Skeletal muscle tissue (tissue), 3 donors: ENCODE measurements at regions not wholly inside any gene's neighbourhood (a gene's known extent, or its start where the extent isn't known, plus 50 kb on each side); places are given as distances from the start of the nearest gene placed in this dataset.

Source experiments
- H3K27ac ChIP-seq: one replicate; pipeline ENCODE4 v1.7.0; 2013; ENCODE audit warnings: mild to moderate bottlenecking, low read depth, low read length, inconsistent platforms
- H3K27me3 ChIP-seq, 3 donors: one replicate each; pipeline ENCODE4 v1.7.0; 2013; ENCODE audit warnings: low read length in 3 of 3; ENCODE audit not compliant: control insufficient read depth in 3 of 3, insufficient read depth in 3 of 3
- H3K36me3 ChIP-seq, 3 donors: one replicate each; pipeline ENCODE4 v1.7.0; 2013; ENCODE audit warnings: low read length in 3 of 3; ENCODE audit not compliant: control insufficient read depth in 3 of 3, insufficient read depth in 3 of 3
- H3K4me1 ChIP-seq, 3 donors: one replicate each; pipeline ENCODE4 v1.7.0; 2013; ENCODE audit warnings: low read length in 3 of 3, mild to moderate bottlenecking in 3 of 3; ENCODE audit not compliant: control insufficient read depth in 3 of 3, insufficient read depth in 3 of 3
- H3K4me3 ChIP-seq, 3 donors: one replicate each; pipeline ENCODE4 v1.7.0; 2013; ENCODE audit warnings: low read length in 3 of 3
- H3K9ac ChIP-seq, 3 donors: one replicate each; pipeline ENCODE4 v1.7.0; 2013; ENCODE audit warnings: low read length in 3 of 3, mild to moderate bottlenecking in 3 of 3, moderate library complexity in 2 of 3, low read depth in 1 of 3
- H3K9me3 ChIP-seq, 3 donors: one replicate each; pipeline ENCODE4 v1.7.0; 2013; ENCODE audit warnings: low read length in 3 of 3; ENCODE audit not compliant: control insufficient read depth in 3 of 3
- donor health status: Osteomylitis.

DNA sequence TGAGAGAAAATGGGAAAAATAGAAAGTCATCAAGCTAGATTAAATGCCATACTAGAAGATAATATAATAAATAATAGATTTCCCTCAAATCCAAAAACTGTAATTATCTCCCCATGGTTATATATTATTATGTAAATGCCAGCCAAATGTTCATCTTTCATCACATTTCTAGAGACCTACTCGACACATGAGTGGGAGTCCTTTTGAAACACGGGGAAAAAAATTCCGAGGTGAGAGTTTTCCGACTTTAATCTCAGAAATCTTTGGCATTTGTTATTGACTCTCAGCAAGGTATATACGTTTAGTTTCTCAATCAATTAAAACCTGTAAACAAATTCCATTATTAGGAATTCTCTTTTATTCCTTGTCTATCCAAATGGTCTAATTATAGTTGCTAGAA lies 465.4 kb upstream of the SMIM31 start:
- H3K27me3 ChIP-seq, result no peaks in the 10 kb centered on the region
- no peak overlapping the region for H3K9ac ChIP-seq
- no peaks in the 10 kb centered on the region for H3K4me1 ChIP-seq
- no peak overlapping the region for H3K4me3 ChIP-seq
- no peaks in the 10 kb centered on the region for H3K36me3 ChIP-seq
- H3K27ac ChIP-seq, result no peak overlapping the region
- H3K9me3 ChIP-seq, result no peaks in the 10 kb centered on the region

DNA sequence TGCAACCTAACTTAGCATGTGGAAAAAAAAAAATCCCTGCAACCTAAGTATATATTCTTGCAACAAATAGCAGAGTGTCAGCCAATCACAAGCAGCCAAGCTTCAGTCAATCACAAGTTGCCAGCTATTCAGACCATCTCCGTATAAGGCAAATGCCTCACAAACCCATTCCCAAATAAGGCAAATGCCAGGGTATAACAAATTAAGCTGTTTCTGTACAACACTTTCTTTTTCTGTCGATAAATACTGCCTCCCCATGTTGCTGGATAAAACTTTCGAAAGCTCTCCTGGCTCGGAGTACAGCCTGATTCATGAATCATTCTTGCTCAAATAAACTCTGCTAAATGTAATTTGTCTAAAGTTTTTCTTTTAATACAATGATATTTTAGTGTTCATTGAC lies 460.7 kb upstream of the SMIM31 start:
- no peaks in the 10 kb centered on the region for H3K9me3 ChIP-seq
- H3K4me1 ChIP-seq, result no peaks in the 10 kb centered on the region
- no peaks in the 10 kb centered on the region for H3K27me3 ChIP-seq
- no peaks in the 10 kb centered on the region for H3K36me3 ChIP-seq
- H3K27ac ChIP-seq, result no peak overlapping the region
- no peak overlapping the region for H3K9ac ChIP-seq
- H3K4me3 ChIP-seq, result no peak overlapping the region

DNA sequence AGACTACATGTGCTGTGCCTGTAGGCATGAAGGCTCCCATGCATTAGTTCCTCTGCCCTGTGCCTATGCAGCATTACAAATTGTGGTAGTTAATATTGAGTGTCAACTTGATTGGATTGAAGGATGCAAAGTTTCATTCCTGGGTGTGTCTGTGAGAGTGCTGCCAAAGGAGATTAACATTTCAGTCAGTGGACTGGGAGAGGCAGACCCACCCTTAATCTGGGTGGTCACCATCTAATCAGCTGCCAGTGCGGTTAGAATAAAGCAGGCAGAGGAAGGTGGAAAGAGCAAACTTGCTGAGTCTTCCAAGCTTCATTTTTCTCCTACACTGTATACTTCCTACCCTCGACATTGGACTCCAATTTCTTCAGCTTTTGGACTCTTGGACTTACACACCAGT lies 460.2 kb upstream of the SMIM31 start:
- no peaks in the 10 kb centered on the region for H3K4me1 ChIP-seq
- H3K9me3 ChIP-seq, result no peaks in the 10 kb centered on the region
- H3K4me3 ChIP-seq, result no peak overlapping the region
- no peaks in the 10 kb centered on the region for H3K36me3 ChIP-seq
- no peaks in the 10 kb centered on the region for H3K27me3 ChIP-seq
- no peak overlapping the region for H3K9ac ChIP-seq
- no peak overlapping the region for H3K27ac ChIP-seq

DNA sequence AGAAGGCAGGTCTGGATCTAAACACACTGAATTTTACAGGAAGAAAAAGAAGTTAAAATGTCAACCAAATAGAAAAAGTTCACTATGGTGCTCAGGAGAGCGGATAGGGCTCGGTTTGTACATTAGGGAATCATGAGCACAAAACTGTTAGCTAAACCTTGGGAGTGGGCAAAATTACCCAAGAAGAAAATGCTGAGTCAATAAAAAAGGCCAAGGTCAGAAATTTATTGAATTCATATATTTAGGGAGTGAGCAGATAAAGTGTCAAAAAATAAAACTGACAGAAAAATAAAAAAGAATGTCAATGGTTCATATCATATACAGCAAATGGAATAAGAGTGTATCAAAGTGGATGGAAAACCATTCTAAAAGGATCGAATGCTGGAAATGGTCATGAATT lies 452.5 kb upstream of the SMIM31 start:
- H3K27me3 ChIP-seq, result no peaks in the 10 kb centered on the region
- H3K9me3 ChIP-seq, result no peaks in the 10 kb centered on the region
- no peak overlapping the region for H3K27ac ChIP-seq
- no peaks in the 10 kb centered on the region for H3K36me3 ChIP-seq
- H3K4me3 ChIP-seq, result no peak overlapping the region
- no peaks in the 10 kb centered on the region for H3K4me1 ChIP-seq
- no peak overlapping the region for H3K9ac ChIP-seq

DNA sequence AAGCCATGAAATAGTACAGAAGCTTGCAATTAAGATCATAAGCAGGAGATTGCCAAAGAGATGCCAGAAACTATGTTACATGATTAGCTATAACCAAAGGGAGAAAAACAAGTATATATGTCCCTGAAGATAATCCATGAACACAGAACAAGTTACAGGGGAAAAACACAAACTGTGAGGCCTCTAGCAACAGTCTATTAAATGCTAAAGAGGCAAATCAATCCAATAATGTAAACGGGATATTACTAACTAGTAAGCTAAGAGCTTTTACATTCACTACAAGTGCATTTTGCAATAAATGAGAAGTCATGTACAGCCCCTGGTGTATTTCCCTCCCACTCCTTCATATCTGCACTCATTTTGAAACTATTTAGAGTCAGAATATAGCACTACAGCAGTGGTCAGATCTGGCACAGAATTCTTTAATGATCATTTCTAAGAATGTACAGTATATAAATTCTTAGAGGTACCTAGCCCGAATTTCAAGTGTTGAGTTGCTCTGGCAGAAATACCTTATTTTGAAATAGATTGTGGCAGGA lies 449.8 kb upstream of the SMIM31 start:
- H3K9me3 ChIP-seq, result no peaks in the 10 kb centered on the region
- no peak overlapping the region for H3K27ac ChIP-seq
- no peaks in the 10 kb centered on the region for H3K4me1 ChIP-seq
- H3K9ac ChIP-seq, result no peak overlapping the region
- no peak overlapping the region for H3K4me3 ChIP-seq
- no peaks in the 10 kb centered on the region for H3K36me3 ChIP-seq
- H3K27me3 ChIP-seq, result no peaks in the 10 kb centered on the region

DNA sequence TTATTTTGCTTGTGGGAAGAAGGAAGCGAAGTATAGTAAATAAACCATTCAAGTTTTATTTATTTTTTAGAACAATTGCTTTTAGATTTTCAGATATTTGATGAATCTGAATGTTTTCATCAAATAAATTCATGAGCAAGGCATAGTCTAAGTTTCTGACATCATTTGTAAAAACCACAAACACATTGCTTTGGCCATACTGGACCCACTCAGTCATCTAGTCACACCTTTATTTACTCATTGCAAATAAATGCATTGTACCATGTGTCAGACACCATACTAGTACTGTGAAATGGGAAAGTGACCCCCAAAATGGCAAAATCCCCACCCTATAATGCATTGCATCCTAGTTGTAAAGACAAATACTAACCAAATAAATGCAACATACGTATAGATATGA lies 449.1 kb upstream of the SMIM31 start:
- no peaks in the 10 kb centered on the region for H3K9me3 ChIP-seq
- no peaks in the 10 kb centered on the region for H3K4me1 ChIP-seq
- H3K4me3 ChIP-seq, result no peak overlapping the region
- H3K36me3 ChIP-seq, result no peaks in the 10 kb centered on the region
- no peaks in the 10 kb centered on the region for H3K27me3 ChIP-seq
- H3K27ac ChIP-seq, result no peak overlapping the region
- H3K9ac ChIP-seq, result no peak overlapping the region

DNA sequence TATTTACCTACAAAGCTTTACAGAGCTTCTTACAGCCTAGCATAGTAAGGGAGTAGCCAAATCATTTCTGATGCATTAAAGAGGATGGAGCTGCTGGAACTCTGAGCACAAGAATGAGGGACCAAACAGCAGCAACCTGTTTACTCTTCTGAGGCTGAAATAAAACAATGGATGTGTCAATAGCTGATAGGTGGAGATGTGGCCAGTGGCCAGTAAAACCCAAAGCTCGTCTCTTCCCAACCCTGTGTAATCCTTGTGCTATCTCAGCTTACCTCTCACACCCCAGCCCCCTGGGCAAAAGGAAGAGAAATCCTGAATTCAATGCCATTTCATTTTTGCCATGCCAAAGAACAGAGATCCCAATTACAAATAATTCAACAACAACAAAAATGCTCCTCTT lies 446.7 kb upstream of the SMIM31 start:
- no peak overlapping the region for H3K4me3 ChIP-seq
- no peaks in the 10 kb centered on the region for H3K27me3 ChIP-seq
- H3K36me3 ChIP-seq, result no peaks in the 10 kb centered on the region
- H3K27ac ChIP-seq, result no peak overlapping the region
- no peaks in the 10 kb centered on the region for H3K4me1 ChIP-seq
- H3K9ac ChIP-seq, result no peak overlapping the region
- H3K9me3 ChIP-seq, result no peaks in the 10 kb centered on the region

DNA sequence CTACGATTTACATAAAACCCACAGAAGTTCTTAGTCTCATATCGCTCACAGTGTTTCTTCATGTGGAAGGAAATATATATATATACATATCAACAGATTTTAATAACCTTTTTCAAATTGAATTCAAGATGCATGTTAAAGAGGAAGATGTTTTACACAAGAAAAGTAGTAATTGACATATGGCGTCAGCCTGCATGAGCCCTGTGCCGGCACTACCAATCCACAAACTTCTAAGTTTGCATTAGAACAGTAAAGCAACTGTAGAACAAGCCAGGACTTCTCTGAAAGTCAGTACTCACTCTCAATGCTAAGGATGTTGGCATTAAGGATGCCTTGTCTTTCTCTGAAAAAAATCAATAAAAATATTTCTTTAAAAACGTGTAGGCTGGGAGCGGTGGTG lies 441.3 kb upstream of the SMIM31 start:
- H3K4me3 ChIP-seq, result no peak overlapping the region
- H3K36me3 ChIP-seq, result no peaks in the 10 kb centered on the region
- H3K4me1 ChIP-seq, result no peaks in the 10 kb centered on the region
- no peaks in the 10 kb centered on the region for H3K9me3 ChIP-seq
- H3K27me3 ChIP-seq, result no peaks in the 10 kb centered on the region
- H3K27ac ChIP-seq, result no peak overlapping the region
- H3K9ac ChIP-seq, result no peak overlapping the region

DNA sequence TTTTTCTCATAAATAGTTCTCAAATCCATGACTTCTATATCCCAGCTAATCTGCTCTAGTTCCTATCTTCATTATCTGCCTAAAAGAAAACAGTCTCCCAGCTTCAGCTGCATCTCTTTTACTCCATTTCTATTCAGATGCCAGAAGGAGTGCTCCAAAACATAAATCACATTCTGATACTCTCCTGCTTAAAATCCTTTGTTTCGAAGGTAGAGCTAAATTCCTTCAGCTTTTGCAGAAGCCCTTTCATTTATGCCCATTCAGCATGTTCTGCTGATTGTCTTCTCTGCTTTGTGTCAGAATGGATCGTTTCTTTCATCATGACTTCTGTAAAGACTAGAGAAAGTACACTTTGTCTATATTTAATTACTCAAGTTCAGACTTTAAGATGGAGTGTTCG lies 440.1 kb upstream of the SMIM31 start:
- Histone ChIP-seq H3K27ac (no peak overlapping the region), H3K27me3 (no peaks in the 10 kb centered on the region)

DNA sequence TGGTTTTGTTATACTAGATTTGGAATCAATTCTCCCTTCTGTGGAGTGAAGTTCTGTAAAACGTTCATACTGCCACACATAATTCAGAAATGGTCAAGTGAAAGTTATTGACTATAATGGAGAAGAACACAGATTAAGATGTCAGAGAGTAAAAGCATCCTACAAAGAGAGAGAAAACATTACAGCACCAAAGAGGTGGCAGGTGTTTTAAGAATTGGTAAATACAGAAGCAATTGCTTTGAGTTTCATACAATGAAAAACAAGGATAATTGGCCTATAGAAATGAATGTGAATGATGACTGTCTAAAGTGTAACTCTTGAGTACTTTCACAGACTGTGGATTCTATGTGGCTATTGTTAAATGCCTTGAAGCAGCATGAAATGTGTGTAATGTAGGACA lies 435.6 kb upstream of the SMIM31 start:
- H3K9ac ChIP-seq, result no peak overlapping the region
- no peaks in the 10 kb centered on the region for H3K4me1 ChIP-seq
- no peak overlapping the region for H3K27ac ChIP-seq
- H3K27me3 ChIP-seq, result no peaks in the 10 kb centered on the region
- no peak overlapping the region for H3K4me3 ChIP-seq
- no peaks in the 10 kb centered on the region for H3K36me3 ChIP-seq
- no peaks in the 10 kb centered on the region for H3K9me3 ChIP-seq

More for the DNA sequence above, 440.1 kb upstream of the SMIM31 start:
- H3K4me1 ChIP-seq, result no peaks in the 10 kb centered on the region
- no peak overlapping the region for H3K4me3 ChIP-seq
- no peaks in the 10 kb centered on the region for H3K36me3 ChIP-seq
- H3K9me3 ChIP-seq, result no peaks in the 10 kb centered on the region
- H3K9ac ChIP-seq, result no peak overlapping the region

DNA sequence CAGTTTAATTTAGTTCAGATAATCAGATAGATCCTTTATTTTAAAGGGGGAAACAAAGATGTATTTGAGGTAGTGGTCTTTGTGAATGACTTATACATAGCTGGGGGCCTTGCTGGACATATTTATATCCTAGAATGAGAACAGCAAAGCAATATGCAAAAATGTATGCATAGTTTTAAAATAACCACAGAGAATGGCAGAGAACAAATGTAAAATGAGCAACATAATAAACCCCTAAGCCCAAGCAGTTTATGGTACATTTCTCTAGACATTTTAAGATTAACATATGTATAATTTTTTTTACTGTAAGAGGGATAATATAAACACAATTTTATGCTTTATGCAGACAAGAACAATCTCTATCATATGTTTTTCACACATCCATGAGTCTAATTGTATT lies 434.2 kb upstream of the SMIM31 start:
- Histone ChIP-seq H3K4me3 (no peak overlapping the region), H3K36me3 (no peaks in the 10 kb centered on the region), H3K9ac (no peak overlapping the region)

More for the DNA sequence above, 434.2 kb upstream of the SMIM31 start:
- H3K27ac ChIP-seq, result no peak overlapping the region
- H3K9me3 ChIP-seq, result no peaks in the 10 kb centered on the region
- H3K4me1 ChIP-seq, result no peaks in the 10 kb centered on the region
- H3K27me3 ChIP-seq, result no peaks in the 10 kb centered on the region
